NCI-H1105 treated with DMSO at 0.1 percent for 48 hours (cell line): ENCODE measurements at regions not wholly inside any gene's neighbourhood (a gene's known extent, or its start where the extent isn't known, plus 50 kb on each side); places are given as distances from the start of the nearest gene placed in this dataset.
A peak's percentile ranks its signal among the peaks of the same experiment; 100 is the strongest.

ENCODE experiments used
- DNase-seq: peaks from one replicate; lab custom pipeline; 2025; lab: John Stamatoyannopoulos, UW

GRCh38 chr6:113457198-113457597 lies 399.9 kb upstream of the MARCKS start:
- no peak for DNase-seq

GRCh38 chr6:113457751-113458150 lies 399.4 kb upstream of the MARCKS start:
- DNase-seq = no peak

- DNase-seq = no peak
Observed at GRCh38 chr6:113458368-113459010, 398.7 kb upstream of the MARCKS start.

GRCh38 chr6:113461153-113461932 lies 395.8 kb upstream of the MARCKS start:
- DNase-seq = peak; percentile 4

GRCh38 chr6:113464536-113464935 lies 392.6 kb upstream of the MARCKS start:
- DNase-seq = no peak

- no peak for DNase-seq
Observed at GRCh38 chr6:113464960-113465359, 392.2 kb upstream of the MARCKS start.

- DNase-seq = no peak
Observed at GRCh38 chr6:113466526-113466925, 390.6 kb upstream of the MARCKS start.

- DNase-seq = no peak
Observed at GRCh38 chr6:113475392-113475791, 381.8 kb upstream of the MARCKS start.

GRCh38 chr6:113476937-113477839 lies 380.0 kb upstream of the MARCKS start:
- peak; percentile 31 for DNase-seq

GRCh38 chr6:113480616-113481015 lies 376.5 kb upstream of the MARCKS start:
- DNase-seq = no peak

GRCh38 chr6:113481458-113481857 lies 375.7 kb upstream of the MARCKS start:
- DNase-seq = no peak

- DNase-seq = no peak
Observed at GRCh38 chr6:113481910-113482309, 375.2 kb upstream of the MARCKS start.

GRCh38 chr6:113482771-113483170 lies 374.4 kb upstream of the MARCKS start:
- DNase-seq = no peak

GRCh38 chr6:113486199-113486598 lies 370.9 kb upstream of the MARCKS start:
- no peak for DNase-seq

GRCh38 chr6:113487489-113488058 lies 369.6 kb upstream of the MARCKS start:
- DNase-seq = no peak

GRCh38 chr6:113488061-113488460 lies 369.1 kb upstream of the MARCKS start:
- no peak for DNase-seq

- no peak for DNase-seq
Observed at GRCh38 chr6:113488812-113489685, 368.1 kb upstream of the MARCKS start.

GRCh38 chr6:113489952-113490746 lies 367.0 kb upstream of the MARCKS start:
- DNase-seq = no peak

- DNase-seq = no peak
Observed at GRCh38 chr6:113491376-113491775, 365.8 kb upstream of the MARCKS start.

- DNase-seq = no peak
Observed at GRCh38 chr6:113493991-113494390, 363.2 kb upstream of the MARCKS start.
